Uterus (tissue), 2 donors: ENCODE measurements at regions not wholly inside any gene's neighbourhood (a gene's known extent, or its start where the extent isn't known, plus 50 kb on each side); places are given as distances from the start of the nearest gene placed in this dataset.

Experiments used
- POLR2A ChIP-seq, 2 donors: fragments of 450-650 bp; IDR thresholded peaks; one replicate each; pipeline ENCODE4 v1.6.1; 2016; ENCODE audit warnings: antibody characterized with exemption in 2 of 2, mild to moderate bottlenecking in 1 of 2, moderate library complexity in 1 of 2
- TF ChIP-seq, protein P1 (sequence below), 4 experiments: fragments of 200-600 bp in 2 of 4; fragments of 450-650 bp in 2 of 4; sonication (generic) in 2 of 4; IDR thresholded peaks; one replicate each; pipeline ENCODE4 v1.5.1; 2016 to 2019; ENCODE audit warnings: antibody characterized with exemption in 4 of 4, mild to moderate bottlenecking in 2 of 4, moderate library complexity in 1 of 4

DNA sequence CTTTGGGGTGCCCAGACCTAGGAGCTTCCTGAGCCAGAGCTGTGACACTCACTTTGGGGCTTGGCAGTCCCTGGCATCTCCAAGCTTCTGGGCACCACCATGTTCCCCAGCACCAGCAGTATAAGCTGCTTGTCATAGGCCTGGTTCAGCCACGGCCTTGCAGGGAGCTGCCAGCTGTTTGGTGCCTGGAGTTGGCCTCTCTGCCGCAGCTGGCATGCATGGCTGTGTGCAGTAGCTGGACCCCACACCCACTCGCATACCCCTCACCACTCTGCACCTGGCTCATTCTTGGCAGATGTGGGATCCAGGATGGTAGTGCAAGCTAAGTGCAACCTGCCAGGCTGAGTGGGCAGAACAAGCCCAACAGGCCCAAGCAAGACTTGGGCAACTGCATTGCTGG lies 73.4 kb upstream of the BRD7 start:
- TF ChIP-seq, protein P1, sequence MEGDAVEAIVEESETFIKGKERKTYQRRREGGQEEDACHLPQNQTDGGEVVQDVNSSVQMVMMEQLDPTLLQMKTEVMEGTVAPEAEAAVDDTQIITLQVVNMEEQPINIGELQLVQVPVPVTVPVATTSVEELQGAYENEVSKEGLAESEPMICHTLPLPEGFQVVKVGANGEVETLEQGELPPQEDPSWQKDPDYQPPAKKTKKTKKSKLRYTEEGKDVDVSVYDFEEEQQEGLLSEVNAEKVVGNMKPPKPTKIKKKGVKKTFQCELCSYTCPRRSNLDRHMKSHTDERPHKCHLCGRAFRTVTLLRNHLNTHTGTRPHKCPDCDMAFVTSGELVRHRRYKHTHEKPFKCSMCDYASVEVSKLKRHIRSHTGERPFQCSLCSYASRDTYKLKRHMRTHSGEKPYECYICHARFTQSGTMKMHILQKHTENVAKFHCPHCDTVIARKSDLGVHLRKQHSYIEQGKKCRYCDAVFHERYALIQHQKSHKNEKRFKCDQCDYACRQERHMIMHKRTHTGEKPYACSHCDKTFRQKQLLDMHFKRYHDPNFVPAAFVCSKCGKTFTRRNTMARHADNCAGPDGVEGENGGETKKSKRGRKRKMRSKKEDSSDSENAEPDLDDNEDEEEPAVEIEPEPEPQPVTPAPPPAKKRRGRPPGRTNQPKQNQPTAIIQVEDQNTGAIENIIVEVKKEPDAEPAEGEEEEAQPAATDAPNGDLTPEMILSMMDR (IDR thresholded peaks at IDR 0.05), result no peak
- TF ChIP-seq POLR2A (IDR thresholded peaks at IDR 0.05), result no peak
